Transverse colon (tissue), 4 donors: ENCODE measurements at regions not wholly inside any gene's neighbourhood (a gene's known extent, or its start where the extent isn't known, plus 50 kb on each side); places are given as distances from the start of the nearest gene placed in this dataset.

Source experiments
- CTCF ChIP-seq, 5 experiments: fragments of 200-600 bp in 3 of 5; fragments of 450-650 bp in 2 of 5; sonication (generic) in 3 of 5; IDR thresholded peaks; 1 replicate in 2 of 5; 2 replicates in 3 of 5; pipeline ENCODE4 v1.5.1; 2016 to 2017; ENCODE audit warnings: antibody characterized with exemption in 5 of 5, inconsistent platforms in 3 of 5, mild to moderate bottlenecking in 2 of 5, moderate library complexity in 1 of 5
- EP300 ChIP-seq: sonication (generic); formaldehyde crosslinking; IDR thresholded peaks from one replicate; pipeline ENCODE4 v1.6.1; 2017; ENCODE audit warnings: antibody characterized with exemption, low read depth
- POLR2A ChIP-seq: fragments of 450-650 bp; IDR thresholded peaks from one replicate; pipeline ENCODE4 v1.6.1; 2016; ENCODE audit warnings: antibody characterized with exemption, mild to moderate bottlenecking, moderate library complexity
- POLR2AphosphoS5 ChIP-seq, 3 donors: sonication (generic); formaldehyde crosslinking; IDR thresholded peaks; one replicate each; pipeline ENCODE4 v1.6.1; 2016; ENCODE audit warnings: antibody characterized with exemption in 3 of 3

- TF ChIP-seq CTCF (IDR thresholded peaks at IDR 0.05) (no peak), POLR2AphosphoS5 (IDR thresholded peaks at IDR 0.05) (no peak), POLR2A (no peak), EP300 (no peak)
These were observed 52.1 kb upstream of the BACE2 start for GRCh38 chr21:41115851-41116250.
